ENCODE measurements at regions not wholly inside any gene's neighbourhood (a gene's known extent, or its start where the extent isn't known, plus 50 kb on each side); places are given as distances from the start of the nearest gene placed in this dataset.
A peak's percentile ranks its signal among the peaks of the same experiment; 100 is the strongest.

GRCh38 chr12:90854136-90854689 is 100.8 kb downstream of the CCER1 start:
- peak; percentile 91 for TF ChIP-seq CTCF (conservative IDR thresholded peaks at IDR 0.05; ENCODE audit: control insufficient read depth, insufficient read depth, low read depth, low read length)
- DNase-seq (ENCODE audit: low read depth), result peak; percentile 68
- H3K4me3 ChIP-seq (ENCODE audit: control insufficient read depth, low read depth, low read length), result no peak overlapping the region

- no peak for DNase-seq (ENCODE audit: low read depth)
- TF ChIP-seq CTCF (conservative IDR thresholded peaks at IDR 0.05; ENCODE audit: control insufficient read depth, insufficient read depth, low read depth, low read length), result no peak
- H3K4me3 ChIP-seq (ENCODE audit: control insufficient read depth, low read depth, low read length), result no peak overlapping the region
Observed at GRCh38 chr12:90851800-90852718, 102.9 kb downstream of the CCER1 start.

GRCh38 chr12:90842477-90842876 is 112.5 kb downstream of the CCER1 start:
- no peak for TF ChIP-seq CTCF (conservative IDR thresholded peaks at IDR 0.05; ENCODE audit: control insufficient read depth, insufficient read depth, low read depth, low read length)
- no peak overlapping the region for H3K4me3 ChIP-seq (ENCODE audit: control insufficient read depth, low read depth, low read length)
- no peak for DNase-seq (ENCODE audit: low read depth)

- no peak overlapping the region for H3K4me3 ChIP-seq (ENCODE audit: control insufficient read depth, low read depth, low read length)
- DNase-seq (ENCODE audit: low read depth), result peak; percentile 22
- TF ChIP-seq CTCF (conservative IDR thresholded peaks at IDR 0.05; ENCODE audit: control insufficient read depth, insufficient read depth, low read depth, low read length), result no peak
Observed at GRCh38 chr12:90841336-90841735, 113.6 kb downstream of the CCER1 start.

- DNase-seq (ENCODE audit: low read depth), result peak; percentile 5
- no peak for TF ChIP-seq CTCF (conservative IDR thresholded peaks at IDR 0.05; ENCODE audit: control insufficient read depth, insufficient read depth, low read depth, low read length)
- no peak overlapping the region for H3K4me3 ChIP-seq (ENCODE audit: control insufficient read depth, low read depth, low read length)
Observed at GRCh38 chr12:90839346-90839745, 115.6 kb downstream of the CCER1 start.

GRCh38 chr12:90836689-90837088 is 118.3 kb downstream of the CCER1 start:
- no peak for TF ChIP-seq CTCF (conservative IDR thresholded peaks at IDR 0.05; ENCODE audit: control insufficient read depth, insufficient read depth, low read depth, low read length)
- no peak for DNase-seq (ENCODE audit: low read depth)
- no peak overlapping the region for H3K4me3 ChIP-seq (ENCODE audit: control insufficient read depth, low read depth, low read length)

Measured in fibroblast of mammary gland (primary cell).